HG03432 (cell line): ENCODE measurements at regions not wholly inside any gene's neighbourhood (a gene's known extent, or its start where the extent isn't known, plus 50 kb on each side); places are given as distances from the start of the nearest gene placed in this dataset.

ENCODE experiments used
- ATAC-seq: cut with Tn5 transposase; IDR thresholded peaks from one replicate; pipeline ENCODE4 v1.9.1; 2021; ENCODE audit warnings: mild to moderate bottlenecking, moderate library complexity; ENCODE audit not compliant: unreplicated experiment

DNA sequence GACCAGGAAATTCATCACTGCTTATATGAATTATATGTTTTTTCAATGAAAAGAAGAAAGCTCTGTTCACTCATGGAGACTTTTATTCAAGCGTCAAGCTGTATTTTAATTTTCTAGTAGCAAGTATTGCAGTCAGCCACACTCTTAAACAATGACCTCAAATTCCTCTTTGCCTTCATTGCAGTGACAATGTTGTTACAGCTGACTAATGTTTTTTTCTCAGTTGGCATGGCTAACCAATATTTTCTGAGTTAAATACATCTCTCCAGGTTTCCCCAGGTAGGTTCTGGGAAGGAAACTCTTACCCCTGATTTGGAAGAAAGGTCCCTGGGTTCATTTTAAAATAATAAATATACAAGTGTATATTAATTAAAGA is 241.5 kb downstream of the WDR11 start:
- no peak for ATAC-seq

- no peak for ATAC-seq
These were observed 245.7 kb downstream of the WDR11 start for GRCh38 chr10:121096617-121097431.

- ATAC-seq = no peak
These were observed 247.0 kb downstream of the WDR11 start for GRCh38 chr10:121098211-121098610.

- ATAC-seq = no peak
These were observed 247.6 kb downstream of the WDR11 start for GRCh38 chr10:121098751-121099150.

GRCh38 chr10:121099181-121099580 is 248.0 kb downstream of the WDR11 start:
- ATAC-seq = no peak

DNA sequence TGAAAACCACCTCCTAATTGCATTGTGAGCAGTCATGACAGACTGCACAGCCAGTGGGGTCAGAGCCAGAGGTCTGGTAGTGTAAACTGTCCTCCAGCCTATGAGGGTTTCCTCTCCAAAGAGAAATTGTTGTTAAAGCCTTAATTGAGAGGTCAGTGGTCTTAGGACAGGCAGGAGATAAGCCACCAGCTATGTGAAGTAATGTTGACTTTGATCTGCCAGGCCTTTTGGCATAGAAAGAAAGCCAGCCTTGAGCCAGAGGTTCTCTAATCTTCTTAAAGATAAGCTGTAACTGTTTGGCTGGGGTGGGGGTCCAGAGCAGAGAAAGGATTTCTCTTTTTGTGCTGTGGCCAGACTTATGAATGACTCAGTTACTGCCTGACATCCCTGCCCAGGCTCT is 248.4 kb downstream of the WDR11 start:
- no peak for ATAC-seq

- ATAC-seq = no peak
These were observed 250.4 kb downstream of the WDR11 start for GRCh38 chr10:121101561-121101960.

DNA sequence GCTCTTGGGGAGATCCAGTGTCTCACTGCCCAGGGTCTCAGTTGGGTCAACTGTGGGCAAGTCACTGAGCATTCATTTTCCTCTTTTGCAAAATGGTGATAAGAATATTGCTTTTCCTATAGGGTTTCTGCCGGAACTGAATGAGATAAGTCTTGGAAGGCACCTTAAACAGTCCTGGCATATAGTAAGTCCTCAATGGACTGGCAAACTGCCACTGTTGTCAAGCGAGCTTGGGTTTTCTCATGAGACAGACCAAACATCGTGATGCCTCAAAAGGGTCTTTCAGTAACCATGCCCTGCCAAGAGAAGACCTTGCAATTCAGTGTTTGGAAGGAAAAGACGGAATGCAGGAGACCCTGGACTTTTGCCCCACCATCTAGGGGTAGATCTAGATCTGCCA is 251.5 kb downstream of the WDR11 start:
- ATAC-seq = no peak

DNA sequence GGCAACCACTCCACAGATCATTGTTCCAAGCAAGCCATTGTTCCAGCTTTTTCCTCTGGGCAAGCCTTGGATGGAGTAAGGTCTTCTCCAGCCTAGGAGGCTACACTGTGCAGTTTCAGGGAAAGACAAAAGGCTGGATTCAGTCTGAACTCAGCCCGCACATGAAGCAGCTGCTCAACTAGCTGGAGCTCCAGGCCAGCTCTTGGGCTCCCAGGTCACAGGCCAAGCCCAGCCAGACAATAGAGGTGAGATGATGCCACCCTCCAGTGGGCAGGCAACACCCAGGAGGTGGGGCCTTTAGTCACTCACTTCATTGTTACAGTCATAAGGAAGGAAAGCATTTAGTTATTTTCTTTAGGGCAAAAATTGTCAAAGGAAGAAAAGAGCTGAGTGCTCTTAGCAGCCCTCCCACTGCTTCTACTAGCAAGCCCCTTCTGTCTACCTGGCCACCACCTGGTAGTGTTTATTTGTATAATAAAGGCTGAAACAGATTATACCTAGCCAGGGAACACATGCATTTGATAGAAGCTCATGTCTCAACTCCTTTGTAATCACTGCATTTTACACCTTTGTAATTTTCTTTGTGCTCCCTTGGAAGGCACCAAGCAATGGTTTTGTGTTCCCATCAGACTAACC is 253.4 kb downstream of the WDR11 start:
- no peak for ATAC-seq

- no peak for ATAC-seq
These were observed 255.4 kb downstream of the WDR11 start for GRCh38 chr10:121106611-121107010.

DNA sequence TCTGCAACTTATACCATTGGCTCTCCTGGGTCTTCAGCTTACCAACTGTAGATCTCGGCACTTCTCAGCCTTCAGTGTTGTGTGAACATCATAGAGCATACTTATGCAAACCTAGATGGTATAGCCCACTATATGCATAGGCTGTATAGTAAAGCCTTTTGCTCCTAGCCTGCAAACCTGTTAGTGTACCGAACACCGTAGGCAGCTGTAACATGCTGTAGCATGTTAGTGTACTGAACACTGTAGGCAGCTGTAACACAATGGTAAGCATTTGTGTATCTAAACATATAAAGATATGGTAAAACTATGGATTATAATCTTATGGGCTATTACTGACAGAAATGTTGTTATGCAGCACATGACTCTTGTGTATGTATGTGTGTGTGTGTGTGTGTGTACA is 256.9 kb downstream of the WDR11 start:
- ATAC-seq = no peak

- ATAC-seq = no peak
These were observed 259.2 kb downstream of the WDR11 start for GRCh38 chr10:121110369-121110768.

GRCh38 chr10:121112136-121112535 is 261.0 kb downstream of the WDR11 start:
- no peak for ATAC-seq

GRCh38 chr10:121112579-121113384 is 261.6 kb downstream of the WDR11 start:
- ATAC-seq = no peak

DNA sequence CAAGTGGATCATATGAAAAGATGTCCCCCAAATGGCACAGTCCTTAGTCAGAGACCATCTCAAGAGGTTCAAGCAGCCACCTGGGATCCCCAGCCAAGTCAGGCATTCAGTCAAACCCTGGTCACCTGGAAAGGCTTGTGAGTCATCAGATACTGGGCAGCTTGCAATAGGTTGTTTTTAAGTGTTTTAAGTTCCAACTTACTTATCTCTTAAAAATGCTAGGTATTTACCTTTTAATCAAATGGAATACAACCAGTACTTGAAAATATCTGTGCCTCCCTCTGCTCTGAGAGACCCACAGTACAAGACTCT is 262.2 kb downstream of the WDR11 start:
- ATAC-seq = no peak

DNA sequence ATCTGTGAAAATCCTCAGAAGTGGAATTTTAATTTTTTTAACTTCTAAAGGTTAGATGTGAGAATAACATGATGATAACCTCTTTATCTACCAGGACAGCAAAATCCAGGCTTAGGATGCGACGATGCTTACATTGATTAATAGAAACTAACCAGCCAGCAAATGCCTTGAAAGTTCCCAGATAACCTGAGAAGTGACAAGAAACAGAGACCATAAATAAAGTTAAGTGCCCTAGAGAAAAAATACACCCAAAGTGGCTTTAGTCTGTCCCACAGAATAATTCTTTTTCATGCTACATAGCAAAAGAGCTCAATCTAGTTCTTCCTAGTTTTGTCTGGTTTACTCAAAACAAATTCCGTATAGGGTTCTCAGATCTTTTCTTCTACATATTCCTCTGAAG is 262.7 kb downstream of the WDR11 start:
- ATAC-seq = no peak

- no peak for ATAC-seq
These were observed 264.0 kb downstream of the WDR11 start for GRCh38 chr10:121115154-121115553.

DNA sequence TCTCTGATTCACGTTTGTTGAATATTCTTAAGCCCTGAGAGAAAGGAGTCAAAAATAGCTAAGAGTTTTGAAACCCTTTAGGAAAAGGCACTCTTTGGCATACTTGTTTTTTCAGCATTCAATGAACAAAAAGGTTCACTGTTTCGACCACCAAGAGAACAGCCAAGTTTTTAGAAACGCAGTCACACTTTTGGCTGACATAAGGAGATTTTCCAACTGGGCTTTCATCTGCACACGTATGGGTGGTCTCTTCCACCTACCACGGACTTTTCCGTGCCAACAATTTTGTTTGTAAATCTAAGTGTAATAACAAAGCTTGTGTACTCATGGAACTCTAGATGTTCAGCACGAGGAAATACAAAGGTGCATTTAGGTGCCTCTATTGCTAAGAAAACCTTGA is 270.3 kb downstream of the WDR11 start:
- no peak for ATAC-seq

GRCh38 chr10:121127151-121127906 is 276.2 kb downstream of the WDR11 start:
- ATAC-seq = no peak

GRCh38 chr10:121128164-121128563 is 277.0 kb downstream of the WDR11 start:
- no peak for ATAC-seq

DNA sequence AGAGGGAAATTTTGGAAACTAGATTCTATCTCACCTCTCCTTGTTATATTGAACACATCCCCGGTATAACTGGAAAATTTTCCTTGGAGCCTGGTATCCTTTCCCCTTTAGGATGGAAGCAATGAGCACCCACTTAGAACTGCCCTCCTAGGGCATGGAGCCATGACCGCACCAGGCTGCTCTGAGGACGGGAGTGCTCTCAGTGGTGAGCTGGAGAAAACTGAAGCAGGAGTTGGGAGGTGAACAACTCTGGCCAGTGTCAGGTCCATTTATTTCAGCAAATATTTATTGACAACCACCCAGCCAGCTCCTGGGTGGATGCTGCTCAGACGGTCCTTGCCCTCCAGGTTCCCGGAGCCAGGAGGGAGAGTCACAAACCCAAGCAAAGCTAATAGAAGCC is 278.1 kb downstream of the WDR11 start:
- no peak for ATAC-seq
